T-helper 2 cell treated with Interferon-gamma antibody and Interleukin-4, amounts not matched to agents 100 ng/mL and 5 ng/mL, for 36 hours (primary cell): ENCODE measurements at regions not wholly inside any gene's neighbourhood (a gene's known extent, or its start where the extent isn't known, plus 50 kb on each side); places are given as distances from the start of the nearest gene placed in this dataset.

Source experiments
- intact Hi-C: fragments of 100-400 bp; cut with micrococcal nuclease; formaldehyde crosslinking; loops from one replicate; pipeline ENCODE4 v1.15.1; 2023

- intact Hi-C loops: no loop called here
Observed at GRCh38 chr7:16975712-16976111, 93.9 kb upstream of the AGR3 start.

GRCh38 chr7:16978358-16979244, 96.8 kb upstream of the AGR3 start:
- intact Hi-C loops: no loop called here

- intact Hi-C loops: loop anchor here (5.0 kb wide), 1 partner anchor 172 kb away; no protein-coding TSS in a partner anchor
Observed at GRCh38 chr7:16980539-16980938, 98.8 kb upstream of the AGR3 start.

DNA sequence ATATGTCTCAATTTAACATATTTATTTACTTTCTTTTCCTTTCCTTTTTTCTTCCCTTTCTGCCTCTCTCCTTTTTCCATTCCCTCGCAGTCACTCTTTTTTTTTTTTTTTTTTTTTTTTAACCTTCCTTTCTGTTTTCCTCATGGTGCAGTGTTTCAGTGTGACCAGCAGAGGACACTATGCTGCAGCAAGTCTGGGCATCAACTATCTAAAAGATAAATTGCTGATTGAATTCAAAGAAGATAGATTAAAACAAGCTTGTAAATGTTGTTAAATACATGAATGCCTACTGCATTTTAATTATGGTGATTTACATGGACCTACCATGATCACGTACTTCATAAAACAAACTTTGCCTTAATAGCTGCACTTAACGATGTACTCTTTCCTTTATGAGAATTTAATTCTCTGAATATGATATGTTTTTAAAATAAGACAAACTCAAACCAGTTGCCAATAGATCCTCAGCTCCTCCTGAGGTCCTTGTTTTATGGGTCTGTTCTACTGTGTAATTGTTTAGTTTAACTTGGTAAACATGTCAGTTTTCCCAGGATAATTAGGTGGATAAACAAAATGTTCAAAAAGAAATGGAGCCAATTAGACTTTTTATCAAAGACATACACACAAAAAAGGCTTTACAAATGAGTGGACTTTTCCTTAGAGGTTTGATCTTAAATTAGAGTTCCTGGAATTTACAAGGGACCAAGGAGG, 101.0 kb upstream of the AGR3 start:
- intact Hi-C loops: loop anchor here (1.0 to 5.0 kb wide), 6 partner anchors 56 to 662 kb away; no protein-coding TSS in a partner anchor

DNA sequence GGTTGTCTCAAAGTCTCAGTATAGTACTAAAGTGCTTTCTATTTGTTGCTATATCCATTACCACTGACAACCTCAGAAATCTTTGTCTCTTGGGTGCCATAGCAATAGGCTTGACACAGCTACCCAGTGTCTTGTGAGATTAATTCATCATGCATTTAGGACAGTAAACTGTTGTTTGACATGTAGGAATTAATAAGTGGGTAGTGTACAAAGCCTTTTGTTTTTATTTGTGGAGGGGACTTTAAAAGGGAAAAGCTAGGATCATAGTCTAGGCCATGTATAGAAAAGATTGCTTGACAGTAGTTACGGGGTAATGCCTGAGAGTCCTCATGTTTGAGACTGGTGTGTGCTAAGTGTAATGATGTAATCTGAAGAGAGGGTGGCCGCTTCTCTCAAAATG, 102.6 kb upstream of the AGR3 start:
- intact Hi-C loops: loop anchor here (5.0 kb wide), 1 partner anchor 168 kb away; no protein-coding TSS in a partner anchor

DNA sequence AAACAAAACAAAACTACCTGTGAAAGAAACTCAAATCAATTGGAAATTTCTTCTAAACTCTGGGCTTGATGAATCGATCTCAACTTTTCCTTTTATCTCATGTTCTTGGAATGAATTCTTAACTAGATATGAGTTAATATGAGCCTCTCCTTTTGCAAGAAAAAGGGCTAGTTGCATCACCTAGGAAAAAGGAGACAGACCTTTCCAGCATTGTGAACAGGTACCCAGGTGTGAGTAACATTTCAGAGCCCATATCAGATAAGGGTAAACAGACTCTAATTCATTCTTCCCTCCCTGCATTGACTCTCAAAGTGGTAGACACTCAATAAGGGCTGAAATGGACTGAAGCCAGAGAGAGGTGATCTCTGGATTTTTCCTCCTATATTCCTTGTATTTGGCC, 103.8 kb upstream of the AGR3 start:
- intact Hi-C loops: no loop called here

DNA sequence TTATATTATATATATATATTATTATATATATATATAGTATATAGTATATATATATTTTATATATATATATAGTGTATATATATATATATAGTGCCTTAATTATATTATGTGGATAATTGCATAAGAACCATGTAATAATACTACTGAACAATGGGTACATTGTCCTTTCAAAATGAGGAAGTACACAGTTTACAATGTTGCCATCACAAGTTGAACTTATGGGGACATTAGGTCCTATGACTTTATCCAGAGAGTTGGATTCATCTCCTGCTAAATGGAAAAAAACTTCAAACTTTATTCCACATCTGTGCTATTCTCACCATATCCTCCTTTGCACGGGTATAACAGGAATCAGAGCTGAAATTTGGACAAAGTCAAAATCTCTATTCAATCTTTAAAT, 105.0 kb upstream of the AGR3 start:
- intact Hi-C loops: no loop called here

GRCh38 chr7:16989811-16990413, 108.1 kb upstream of the AGR3 start:
- intact Hi-C loops: no loop called here

DNA sequence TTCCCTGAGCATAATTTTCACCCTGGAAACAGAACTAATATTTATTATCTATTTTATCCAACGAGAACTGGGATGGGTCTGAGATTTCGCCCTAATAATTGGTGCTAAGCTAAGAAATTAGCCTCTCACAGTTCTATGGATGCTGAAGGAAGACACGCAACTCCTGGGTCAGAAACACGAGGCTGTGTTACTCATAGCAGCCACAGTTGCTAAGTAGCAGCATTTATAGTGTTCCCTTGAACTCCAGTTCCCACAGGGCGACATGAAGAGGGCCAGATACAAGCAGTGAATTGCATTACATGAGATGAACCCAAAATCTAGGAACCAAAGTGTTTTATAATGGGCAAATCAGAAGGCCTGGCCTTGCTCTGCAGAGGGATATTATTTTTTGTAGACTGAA, 109.8 kb upstream of the AGR3 start:
- intact Hi-C loops: no loop called here

GRCh38 chr7:16993543-16993942, 111.8 kb upstream of the AGR3 start:
- intact Hi-C loops: no loop called here

- intact Hi-C loops: no loop called here
Observed at GRCh38 chr7:16998481-16999051, 116.8 kb upstream of the AGR3 start.

- intact Hi-C loops: loop anchor here (10.0 kb wide), 1 partner anchor 145 kb away; no protein-coding TSS in a partner anchor
Observed at GRCh38 chr7:16999541-17000267, 117.9 kb upstream of the AGR3 start.

DNA sequence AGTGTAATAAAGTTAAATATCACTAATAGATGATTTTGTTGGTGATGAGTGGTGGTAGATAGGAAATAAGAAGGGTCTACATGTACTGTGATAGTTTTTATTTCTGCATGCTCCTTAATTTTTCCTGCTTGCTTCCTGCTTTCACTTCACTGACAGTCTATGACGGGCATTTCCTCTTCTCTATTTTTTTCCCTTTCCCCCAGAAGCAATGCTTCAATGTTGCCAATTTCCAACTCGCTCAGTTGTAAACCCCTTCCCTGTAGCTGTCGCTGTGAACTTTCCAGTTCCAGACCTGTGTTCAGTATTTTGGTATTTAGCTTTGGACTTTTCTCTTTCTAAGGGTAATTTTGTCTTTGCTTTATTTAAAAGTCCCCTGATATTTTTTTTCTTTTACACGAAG, 123.5 kb upstream of the AGR3 start:
- intact Hi-C loops: loop anchor here (10.0 kb wide), 1 partner anchor 140 kb away; no protein-coding TSS in a partner anchor

GRCh38 chr7:17007841-17008240, 126.1 kb upstream of the AGR3 start:
- intact Hi-C loops: loop anchor here (2.0 to 10.0 kb wide), 2 partner anchors 137 to 291 kb away; partner anchors contain the start of gene AHR

DNA sequence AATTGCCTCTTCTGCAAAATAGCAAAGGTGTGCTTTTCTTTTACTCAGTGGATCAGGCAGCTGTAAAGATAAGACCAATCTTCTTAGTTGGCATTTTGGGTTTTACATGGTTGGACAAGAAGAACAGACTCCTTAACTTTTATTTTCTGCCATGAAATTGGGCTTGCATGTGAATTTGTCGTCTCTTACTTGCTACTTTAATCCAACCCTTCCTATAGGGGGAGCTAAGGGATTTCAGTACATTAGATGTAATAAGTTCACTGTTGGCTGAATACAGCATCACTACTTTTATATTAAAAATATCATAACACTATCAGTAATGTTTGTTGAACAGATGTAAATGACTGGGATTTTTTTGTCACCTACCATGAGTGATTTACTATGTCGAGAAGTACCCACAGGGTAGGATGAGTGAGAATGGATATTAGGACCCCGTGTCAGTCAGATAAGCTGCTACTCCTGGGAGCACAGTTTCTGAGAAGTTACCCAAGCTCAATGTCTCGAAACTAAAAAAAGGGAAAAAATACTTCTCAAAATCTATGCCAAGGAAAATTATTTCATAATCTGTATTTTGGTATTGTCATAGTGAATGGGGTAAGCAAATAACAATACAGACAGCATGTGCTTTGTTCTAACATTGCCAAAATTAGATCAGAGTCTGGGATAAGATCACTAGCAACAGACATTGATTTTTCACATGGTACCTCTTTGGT, 127.4 kb upstream of the AGR3 start:
- intact Hi-C loops: loop anchor here (2.0 to 10.0 kb wide), 2 partner anchors 136 to 290 kb away; partner anchors contain the start of gene AHR

DNA sequence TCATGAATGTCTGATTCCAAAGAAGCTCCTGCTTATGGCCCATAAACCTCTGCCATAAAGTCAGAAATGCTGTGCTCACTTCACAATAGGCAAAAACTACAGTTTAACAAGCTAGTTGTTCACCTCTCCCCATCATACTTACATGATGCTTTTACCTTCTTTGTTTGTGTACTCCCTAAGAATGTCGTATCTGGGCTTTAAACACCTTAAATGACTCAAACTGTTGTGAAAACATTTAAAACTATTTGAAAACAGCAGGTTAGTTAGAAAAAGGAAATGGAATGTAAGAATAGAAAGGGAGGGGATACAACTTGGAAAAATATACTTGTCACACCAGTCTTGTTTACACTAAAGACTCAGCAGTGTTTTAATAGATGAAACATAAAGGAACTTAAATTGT, 128.2 kb upstream of the AGR3 start:
- intact Hi-C loops: loop anchor here (2.0 to 10.0 kb wide), 3 partner anchors 135 to 289 kb away; partner anchors contain the start of gene AHR

GRCh38 chr7:17010637-17011300, 129.0 kb upstream of the AGR3 start:
- intact Hi-C loops: loop anchor here (2.0 kb wide), 1 partner anchor 224 kb away; no protein-coding TSS in a partner anchor

- intact Hi-C loops: no loop called here
Observed at GRCh38 chr7:17013204-17013603, 131.4 kb upstream of the AGR3 start.

- intact Hi-C loops: no loop called here
Observed at GRCh38 chr7:17014686-17015085, 132.9 kb upstream of the AGR3 start.
